ENCODE measurements at regions not wholly inside any gene's neighbourhood (a gene's known extent, or its start where the extent isn't known, plus 50 kb on each side); places are given as distances from the start of the nearest gene placed in this dataset.

DNA sequence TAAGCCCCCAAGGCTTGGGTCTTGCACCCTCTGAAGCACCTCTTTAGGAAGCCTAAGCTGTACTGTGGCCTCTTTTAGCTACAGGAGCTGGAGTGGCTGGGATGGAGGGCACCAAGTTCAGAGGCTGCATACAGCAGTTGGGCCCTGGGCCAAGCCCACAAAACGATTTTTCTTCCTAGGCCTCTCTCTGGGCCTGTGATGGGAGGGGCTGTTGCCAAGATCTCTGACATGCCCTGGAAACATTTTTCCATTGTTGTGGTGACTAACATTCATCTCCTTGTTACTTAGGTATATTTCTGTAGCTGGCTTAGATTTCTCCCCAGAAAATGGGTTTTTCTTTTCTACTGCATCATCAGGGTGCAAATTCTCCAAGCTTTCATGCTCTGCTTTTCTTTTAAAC, 375.7 kb upstream of the NPSR1 start:
- TF ChIP-seq POLR2AphosphoS5 (IDR thresholded peaks at IDR 0.05): no peak
- TF ChIP-seq, protein P1, sequence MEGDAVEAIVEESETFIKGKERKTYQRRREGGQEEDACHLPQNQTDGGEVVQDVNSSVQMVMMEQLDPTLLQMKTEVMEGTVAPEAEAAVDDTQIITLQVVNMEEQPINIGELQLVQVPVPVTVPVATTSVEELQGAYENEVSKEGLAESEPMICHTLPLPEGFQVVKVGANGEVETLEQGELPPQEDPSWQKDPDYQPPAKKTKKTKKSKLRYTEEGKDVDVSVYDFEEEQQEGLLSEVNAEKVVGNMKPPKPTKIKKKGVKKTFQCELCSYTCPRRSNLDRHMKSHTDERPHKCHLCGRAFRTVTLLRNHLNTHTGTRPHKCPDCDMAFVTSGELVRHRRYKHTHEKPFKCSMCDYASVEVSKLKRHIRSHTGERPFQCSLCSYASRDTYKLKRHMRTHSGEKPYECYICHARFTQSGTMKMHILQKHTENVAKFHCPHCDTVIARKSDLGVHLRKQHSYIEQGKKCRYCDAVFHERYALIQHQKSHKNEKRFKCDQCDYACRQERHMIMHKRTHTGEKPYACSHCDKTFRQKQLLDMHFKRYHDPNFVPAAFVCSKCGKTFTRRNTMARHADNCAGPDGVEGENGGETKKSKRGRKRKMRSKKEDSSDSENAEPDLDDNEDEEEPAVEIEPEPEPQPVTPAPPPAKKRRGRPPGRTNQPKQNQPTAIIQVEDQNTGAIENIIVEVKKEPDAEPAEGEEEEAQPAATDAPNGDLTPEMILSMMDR (IDR thresholded peaks at IDR 0.05): no peak

Measured in esophagus muscularis mucosa (tissue), 3 donors.